Activated naive CD8-positive, alpha-beta T cell treated with anti-CD3 and anti-CD28 coated beads, Interleukin-2, amount 50 U/mL, for 16 hours (primary cell): ENCODE measurements at regions not wholly inside any gene's neighbourhood (a gene's known extent, or its start where the extent isn't known, plus 50 kb on each side); places are given as distances from the start of the nearest gene placed in this dataset.

Source experiments
- DNase-seq: peaks from one replicate; pipeline ENCODE4 v3.0.0-alpha.2; 2020; ENCODE audit warnings: low read depth, low spot score

DNA sequence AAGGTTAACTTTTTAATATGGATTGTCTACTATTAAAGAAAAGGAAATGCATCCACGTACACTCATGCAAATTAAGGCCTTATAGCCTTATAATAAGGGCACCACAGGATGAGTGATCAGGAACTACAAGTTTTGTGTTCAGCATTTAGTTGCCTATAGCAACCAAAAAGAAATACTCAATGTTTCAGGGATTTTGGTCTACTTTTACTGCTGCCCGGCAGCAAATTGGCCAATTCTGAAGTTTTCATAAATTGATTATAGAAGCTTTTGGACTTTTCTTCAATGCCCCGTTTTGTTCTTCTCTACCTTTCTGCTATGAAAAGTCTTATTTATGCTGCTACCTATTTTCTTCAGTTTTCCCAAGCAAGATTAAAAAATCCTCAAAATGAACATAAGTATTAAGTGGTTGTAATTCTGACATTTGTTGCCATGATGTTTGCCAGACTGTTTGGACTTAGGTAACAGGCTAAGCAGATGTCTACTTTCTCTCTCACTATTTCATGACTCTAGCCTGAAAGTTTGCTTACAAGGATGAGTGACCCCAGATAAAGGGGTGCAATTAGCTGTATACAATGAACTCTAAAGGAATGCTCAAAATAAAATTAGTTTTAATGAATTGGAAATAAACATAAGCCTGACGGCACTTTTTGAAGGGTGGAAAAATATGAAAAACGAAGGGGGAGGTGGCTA lies 391.5 kb upstream of the DAB2 start:
- DNase-seq = no peak

DNA sequence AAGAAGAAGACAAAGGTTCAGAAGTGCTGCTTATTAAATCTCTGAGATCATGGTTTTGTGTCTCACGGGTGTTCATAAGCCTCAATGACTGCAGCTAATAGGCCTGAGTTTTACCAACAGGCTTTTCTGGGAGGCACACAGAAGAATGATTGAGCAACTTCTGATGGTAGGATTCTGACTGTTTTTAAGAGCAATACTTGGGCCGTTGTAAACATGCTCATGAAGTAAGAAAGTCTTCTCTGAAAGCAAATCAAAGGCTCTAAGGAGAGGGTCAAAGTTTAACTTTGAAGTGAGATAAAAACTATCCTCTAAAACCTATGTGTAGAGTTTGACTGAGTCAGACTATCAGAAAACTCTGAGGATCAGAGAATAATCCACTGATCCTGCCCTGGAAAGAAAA lies 390.9 kb upstream of the DAB2 start:
- DNase-seq = no peak

DNA sequence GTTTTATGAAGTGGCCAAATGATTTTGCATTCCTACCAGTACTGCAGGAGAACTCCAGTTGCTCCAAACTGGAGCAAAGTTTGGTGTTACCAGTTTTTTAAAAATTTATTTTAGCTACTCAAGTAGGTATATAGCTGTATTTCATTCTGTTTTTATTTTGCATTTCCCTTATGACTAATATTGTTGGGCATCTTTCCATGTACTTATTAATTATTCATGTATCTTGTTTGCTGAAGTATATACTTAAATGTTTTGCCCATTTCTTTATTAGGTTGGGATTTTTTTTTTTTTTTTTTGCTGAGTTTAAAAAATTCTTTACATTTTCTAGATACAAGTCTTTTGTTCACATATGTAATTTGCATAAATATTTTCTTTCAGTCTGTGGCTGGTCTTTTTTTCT lies 386.6 kb upstream of the DAB2 start:
- no peak for DNase-seq

DNA sequence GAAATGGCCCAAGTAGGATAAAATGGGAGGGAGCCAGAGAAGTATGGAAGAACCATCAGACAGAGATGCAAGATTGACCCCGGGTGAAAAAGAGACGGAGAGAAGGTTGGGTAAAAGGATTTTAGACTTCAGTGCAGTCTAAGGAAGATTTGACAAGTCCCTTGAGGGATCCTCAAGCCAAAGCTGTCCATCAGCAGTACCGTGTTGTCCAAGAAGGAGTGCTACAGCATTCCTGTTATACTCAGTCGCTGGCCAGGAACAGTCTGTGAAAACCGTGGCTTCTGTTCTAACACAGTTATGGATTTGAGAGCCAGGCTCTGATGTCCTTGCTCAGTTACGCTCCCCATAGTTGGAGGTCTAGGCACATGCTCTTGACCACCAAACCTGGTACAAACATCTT lies 383.9 kb upstream of the DAB2 start:
- no peak for DNase-seq

DNA sequence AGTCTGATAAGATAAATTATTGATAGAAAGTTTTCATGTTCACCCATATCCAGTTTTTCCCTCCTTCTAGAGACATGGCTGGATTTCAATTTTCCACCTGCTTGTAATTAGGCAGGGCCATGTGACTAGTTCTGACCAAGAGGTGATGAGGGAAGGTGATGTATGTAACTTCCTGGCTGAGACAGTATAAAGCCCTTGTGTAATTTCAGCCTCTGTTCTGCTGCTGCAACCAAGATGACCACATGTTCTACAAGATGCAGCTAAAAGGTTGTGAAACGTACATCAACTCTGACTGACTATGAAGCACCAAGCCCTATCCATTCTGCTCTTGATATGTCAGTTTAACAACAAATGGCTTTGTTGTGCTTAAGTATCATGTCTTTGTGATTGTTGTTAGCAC lies 376.5 kb upstream of the DAB2 start:
- DNase-seq = no peak

DNA sequence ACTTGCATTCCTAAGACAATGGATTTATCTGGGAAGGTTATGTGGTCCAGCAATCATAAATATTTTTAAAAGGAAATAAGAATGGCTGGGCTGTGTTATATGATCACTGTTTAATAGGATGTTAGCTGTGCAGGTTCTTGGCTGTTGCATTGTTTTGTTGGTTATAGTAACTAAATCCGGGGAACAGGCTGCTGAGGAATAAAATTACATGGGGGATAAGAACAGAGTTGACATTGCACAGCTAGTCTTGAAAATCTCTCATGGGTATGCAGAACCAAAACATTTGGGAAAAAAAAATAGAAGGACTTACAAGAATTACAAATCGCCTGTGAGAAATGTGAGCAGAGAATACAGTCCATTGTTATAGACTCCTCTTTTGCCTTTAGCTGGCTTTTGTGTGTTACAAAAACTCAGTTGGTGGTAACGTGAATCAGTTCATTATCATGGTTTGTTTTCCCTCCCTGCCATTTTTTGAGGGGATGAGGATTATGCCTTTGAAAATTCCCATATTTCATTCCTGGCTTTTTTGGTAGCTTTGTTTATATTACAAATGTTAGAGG lies 375.3 kb upstream of the DAB2 start:
- no peak for DNase-seq

DNA sequence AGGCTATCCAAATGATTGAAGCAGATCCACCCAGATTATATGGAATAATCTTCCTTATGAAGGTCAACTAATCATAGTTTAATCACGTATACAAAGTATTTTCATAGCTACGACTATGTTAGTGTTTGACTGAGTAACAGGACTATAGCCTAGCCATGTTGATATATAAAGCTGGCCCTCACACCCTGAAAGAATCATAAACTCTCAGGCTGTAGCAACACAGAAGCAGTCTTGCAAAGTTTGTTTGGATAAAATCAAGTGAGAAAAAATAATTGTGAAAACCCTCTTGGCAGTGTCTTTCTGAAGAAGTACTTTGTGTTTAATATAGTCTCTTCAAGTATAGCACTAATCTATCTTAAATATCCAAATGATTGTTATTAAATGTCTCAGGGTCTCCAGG lies 374.5 kb upstream of the DAB2 start:
- DNase-seq = no peak

DNA sequence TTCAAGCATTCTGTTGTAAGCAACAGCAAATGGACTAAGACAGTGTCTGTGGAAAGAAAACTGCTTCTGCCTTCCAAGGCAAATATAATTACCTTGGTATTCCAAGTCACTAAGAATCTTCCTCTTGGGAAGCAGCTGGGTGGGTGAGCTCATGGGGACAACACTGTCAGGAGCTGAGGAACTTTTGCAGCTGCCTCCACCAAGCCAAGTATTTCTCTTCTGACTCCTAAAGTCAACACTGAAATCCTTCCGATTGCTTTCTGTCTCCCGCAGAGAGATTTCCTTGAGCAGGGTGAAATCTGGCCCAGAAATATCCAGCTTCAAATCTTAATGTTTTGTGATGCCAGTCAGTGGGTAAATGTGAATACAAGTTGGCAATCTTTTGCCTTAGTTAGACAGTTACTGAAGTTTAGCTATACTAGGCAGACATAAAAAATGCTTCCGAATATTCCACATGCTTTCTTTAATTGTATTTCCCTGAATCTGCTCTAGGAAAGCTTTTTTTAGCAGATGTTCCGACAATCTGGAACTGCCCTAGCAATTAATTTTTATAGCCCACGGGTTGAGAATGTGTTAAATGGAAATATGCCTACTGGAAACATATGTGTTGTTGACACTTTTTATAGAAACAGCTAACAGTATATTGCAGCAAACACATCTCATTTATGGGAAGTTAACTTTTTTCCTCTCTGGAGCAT lies 369.9 kb upstream of the DAB2 start:
- DNase-seq = no peak

DNA sequence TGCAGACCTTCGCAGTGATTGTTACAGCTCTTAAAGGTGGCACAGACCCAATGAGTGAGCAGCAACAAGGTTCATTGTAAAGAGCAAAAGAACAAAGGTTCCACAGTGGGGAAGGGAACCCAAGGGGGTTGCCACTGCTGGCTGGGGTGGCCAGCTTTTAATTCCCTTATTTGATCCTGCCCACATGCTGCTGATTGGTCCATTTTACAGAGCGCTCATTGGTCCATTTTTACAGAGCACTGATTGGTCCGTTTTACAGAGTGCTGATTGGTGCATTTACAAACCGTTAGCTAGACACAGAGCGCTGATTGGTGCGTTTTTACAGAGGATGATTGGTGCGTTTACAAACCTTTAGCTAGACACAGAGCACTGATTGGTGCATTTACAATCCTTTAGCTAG lies 360.6 kb upstream of the DAB2 start:
- no peak for DNase-seq

DNA sequence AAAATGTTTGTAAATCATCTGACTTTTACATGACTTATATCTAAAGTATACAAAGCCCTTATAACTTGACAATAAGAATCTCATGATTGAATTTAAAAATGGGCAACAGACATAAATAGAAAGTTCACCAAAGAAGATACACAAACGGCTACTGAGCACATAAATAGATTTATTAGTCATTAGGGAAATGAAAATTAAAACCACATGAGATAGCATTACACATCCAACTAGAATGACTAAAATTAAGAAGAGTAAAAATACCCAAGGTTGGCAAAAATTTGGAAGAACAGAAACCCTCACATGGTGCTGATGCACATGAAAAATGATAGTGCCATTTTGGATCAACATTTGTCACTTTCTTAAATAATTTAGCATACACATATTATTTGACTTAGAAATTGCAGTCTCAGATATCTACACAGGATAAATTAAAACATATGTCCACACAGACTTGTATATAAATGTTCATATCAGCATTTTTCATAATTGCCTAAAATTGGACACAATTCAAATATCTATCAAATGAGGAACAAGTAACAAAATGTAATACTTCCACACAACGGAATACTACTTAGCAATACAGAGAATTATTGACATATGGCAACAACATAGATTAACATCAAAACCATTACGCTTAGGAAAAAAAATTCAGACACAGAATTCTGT lies 359.1 kb upstream of the DAB2 start:
- no peak for DNase-seq

DNA sequence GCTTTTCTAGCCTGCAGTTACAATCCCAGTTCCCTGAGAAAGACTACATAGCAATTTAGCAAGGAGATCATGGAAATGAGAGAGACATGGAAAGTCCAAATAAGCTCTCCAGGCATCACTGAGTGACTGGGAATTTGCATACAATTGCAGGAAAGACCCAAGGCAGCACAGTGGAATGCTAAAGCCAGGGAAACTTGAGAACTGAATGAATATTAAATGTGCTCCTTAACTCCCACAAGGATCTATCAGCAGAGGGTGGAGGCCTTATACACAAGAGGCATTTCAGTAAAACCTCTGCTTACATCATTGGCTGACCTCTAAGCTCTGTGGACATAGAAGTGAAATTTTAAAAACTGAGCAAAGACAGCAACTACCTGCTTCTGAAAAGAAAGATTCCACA lies 355.6 kb upstream of the DAB2 start:
- DNase-seq = no peak

DNA sequence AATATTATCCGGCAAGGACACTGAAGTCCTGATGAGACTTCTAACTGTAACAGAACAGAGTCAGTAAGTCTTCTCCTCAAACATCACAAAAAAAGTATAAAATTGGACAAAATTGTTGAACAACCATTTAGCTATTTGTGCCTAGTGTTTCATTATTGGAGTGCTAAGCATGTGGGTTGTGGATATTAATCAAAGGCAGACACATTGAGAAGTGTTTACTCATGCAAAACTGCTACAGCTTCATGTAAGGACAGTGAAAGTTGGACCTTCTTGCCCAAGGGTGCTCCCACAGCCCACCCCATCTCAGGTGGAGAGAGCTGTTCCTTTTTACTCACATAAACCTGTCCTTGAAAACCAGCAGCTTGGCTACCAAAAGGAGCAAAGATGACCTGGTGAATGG lies 355.1 kb upstream of the DAB2 start:
- no peak for DNase-seq

DNA sequence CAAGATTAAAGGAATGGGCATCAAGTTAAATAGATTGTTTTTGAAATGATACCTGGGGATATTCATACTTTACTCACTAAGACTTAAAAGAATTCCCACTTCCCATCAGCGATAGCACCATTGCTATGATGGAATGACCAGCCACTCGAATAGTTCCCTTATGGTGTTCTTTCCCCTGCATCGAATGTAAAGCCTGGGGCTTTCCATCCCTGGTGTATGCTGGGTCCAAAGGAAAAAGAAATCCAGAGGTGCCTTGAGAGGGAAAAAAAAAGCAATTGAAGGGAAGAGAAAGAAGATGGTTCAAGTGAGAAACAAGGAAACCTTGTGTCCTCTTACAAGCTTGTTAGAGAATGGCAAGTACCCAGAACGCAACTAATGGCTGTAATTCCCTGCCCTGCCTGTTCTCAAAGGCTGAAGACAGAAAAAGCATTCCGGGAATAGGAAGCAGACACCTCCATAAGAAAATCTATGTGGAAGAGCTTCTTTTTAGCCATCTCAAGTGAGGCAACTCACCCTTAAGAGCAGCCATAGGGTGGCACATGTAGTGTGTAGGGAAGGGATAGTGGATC lies 351.1 kb upstream of the DAB2 start:
- DNase-seq = no peak

DNA sequence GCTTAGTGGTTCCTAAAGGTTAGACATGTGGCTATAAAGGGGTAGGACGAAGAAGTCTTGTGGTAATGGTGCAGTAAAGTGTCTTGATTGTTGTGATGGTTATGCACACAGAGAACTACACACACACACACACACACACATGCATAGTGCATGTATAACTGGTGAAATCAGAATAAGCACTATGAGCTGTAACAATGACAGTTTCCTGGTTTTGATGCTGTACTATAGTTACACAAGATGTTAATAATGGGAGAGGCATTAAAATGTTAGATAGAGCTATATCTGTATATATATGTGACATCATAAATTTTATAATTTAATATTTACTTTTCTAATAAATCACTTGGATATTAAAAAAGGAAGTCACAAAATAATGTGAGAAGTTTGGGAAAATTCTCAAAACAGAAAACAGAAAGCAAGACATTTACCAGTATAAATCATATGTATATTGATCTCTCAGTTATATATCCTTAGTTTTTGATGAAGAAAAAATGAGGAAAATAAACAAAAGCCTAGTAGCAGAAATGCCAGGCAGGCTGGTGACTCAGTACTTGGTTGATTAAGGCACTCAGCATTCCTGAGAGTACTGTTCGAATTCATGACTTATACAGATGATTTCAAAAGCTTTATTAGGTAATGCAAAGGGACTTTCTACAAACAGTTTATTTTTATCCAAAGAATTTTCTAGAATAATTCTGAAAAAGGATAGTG lies 350.5 kb upstream of the DAB2 start:
- DNase-seq = no peak

DNA sequence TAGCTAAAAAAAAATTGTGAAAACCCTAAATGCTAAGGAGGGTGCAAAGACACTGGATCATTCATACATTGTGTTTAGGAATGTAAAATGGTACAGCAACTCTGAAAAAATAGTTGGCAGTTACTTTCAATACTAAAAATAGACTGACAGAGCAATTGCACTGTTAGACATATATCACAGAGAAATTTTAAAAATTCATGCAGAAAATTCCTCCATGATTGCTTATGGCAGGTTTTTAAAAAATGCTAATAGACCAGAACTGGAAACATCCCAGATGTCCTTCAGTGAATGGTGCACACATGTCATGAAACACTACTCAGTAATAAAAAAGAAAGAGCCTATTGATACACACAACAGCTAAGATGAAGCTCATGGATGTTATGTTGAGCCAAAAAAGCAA lies 349.8 kb upstream of the DAB2 start:
- DNase-seq = no peak

DNA sequence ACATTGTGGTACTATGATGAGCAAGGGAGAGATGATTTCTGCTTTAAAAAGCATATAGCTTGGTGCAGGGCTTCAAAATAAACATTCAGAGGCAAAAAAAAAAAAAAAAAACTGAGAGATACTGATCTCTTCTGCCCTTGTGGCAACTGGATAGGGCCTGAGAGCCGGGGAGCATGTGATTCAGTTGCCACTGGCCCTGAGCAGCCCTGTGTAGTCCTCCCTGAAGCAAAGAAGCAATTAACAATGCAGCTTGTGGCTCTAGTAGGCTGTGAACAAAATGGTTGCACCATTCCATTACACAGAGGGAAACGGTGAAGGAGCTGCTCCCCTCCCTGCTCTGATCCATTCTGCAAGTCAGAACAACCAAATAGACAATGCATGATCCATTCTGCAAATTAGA lies 347.5 kb upstream of the DAB2 start:
- DNase-seq = no peak

DNA sequence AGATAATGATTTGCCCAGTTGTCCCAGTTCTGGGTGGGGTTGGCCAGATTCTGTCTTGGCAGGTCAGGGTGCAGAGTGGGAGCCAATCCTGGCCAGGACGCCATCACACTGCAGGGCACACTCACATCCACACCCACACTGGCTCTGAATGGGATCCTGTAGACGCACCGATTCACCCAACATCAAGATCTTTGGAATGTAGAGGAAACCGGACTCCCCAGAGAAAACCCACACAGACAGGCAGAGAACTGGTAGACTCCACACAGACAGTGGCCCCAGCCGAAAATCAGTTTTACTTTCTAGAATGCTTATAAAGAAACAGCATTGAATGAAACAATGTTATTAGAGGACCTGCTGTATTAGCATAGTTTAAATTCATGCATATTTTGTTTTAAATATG lies 343.1 kb upstream of the DAB2 start:
- DNase-seq = no peak

DNA sequence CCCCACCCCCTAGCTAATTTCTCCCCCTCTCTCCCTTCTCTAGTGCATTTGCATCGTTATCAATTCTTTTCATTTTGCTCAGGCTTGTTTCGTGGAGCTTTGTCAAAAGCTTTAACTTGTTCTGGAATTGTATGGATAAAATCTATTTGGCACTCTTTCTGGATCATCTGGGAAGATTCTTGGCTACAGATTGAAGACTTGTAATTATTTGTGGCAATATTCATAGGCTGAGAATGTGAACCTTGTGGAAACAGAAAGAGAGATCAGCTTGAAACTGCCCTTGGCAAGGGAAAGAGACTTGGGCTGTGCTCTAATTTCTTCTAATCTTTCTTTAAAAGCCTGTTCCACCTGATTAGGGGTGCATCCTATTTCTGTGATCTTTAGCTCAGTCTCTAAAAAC lies 340.6 kb upstream of the DAB2 start:
- DNase-seq = no peak

DNA sequence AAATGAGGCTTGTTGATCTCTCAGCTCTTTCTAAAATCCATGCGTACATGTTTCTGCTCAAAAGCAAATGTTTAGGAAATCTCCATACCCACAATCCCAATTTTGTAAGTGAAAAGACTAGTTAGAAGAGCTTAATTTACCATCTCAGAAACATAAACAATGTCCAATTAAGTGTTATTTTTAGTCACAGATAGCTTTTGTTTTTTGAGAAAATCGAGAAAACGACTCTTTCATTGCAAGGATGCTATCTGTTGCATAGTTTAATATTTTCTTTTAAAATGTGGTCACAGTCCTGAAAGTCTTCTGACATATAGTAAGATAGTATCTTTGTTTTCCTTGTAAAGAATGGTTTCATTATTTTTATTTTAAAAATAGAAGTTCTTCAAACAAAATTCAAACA lies 338.0 kb upstream of the DAB2 start:
- no peak for DNase-seq

DNA sequence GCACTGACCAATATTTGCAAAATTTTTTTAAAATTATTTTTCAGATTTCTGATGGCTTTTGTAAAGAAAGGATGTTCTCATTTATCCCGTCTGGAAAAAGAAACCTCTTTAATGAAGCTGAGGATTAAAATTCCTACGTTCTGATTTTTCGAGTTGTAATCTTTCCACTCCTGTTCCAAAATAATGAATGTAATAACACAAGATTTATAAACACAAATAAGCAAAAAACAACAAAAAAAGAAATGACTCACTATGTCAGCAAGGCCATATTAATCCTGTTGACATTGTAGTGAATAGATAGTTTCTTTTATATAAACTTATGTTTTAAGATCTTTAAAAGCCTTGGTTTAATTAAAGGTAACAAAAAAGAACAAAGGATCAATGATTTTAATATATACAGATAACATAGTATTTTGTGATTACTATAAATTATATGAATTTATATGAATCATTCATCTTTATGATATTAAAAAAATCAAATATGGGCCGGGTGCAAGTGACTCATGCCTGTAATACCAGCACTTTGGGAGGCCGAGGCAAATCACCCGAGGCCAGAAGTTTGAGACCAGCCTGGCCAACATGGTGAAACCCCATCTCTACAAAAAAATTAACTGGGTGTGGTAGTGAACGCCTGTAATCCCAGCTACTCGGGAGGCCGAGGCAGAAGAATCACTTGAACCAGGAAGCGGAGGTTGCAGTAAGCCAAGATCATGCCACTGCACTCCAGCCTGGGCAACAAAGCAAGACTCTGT lies 336.6 kb upstream of the DAB2 start:
- DNase-seq = no peak
